Upper lobe of left lung (tissue), 4 donors: ENCODE measurements at regions not wholly inside any gene's neighbourhood (a gene's known extent, or its start where the extent isn't known, plus 50 kb on each side); places are given as distances from the start of the nearest gene placed in this dataset.

Experiments used
- EP300 ChIP-seq, 4 donors: sonication (generic); formaldehyde crosslinking; IDR thresholded peaks; one replicate each; pipeline ENCODE4 v1.5.1; 2017; ENCODE audit warnings: antibody characterized with exemption in 4 of 4, control low read depth in 2 of 4
- POLR2A ChIP-seq, 4 donors: fragments of 450-650 bp; IDR thresholded peaks; one replicate each; pipeline ENCODE4 v1.5.1; 2016 to 2017; ENCODE audit warnings: antibody characterized with exemption in 4 of 4, mild to moderate bottlenecking in 2 of 4
- POLR2AphosphoS5 ChIP-seq, 2 donors: sonication (generic); formaldehyde crosslinking; IDR thresholded peaks; one replicate each; pipeline ENCODE4 v1.5.1; 2017; ENCODE audit warnings: antibody characterized with exemption in 2 of 2
- TF ChIP-seq, protein P1 (sequence below), 6 experiments: fragments of 450-650 bp in 4 of 6; fragments of 200-600 bp in 2 of 6; sonication (generic) in 2 of 6; IDR thresholded peaks; one replicate each; pipeline ENCODE4 v1.5.1; 2016 to 2019; ENCODE audit warnings: antibody characterized with exemption in 6 of 6

DNA sequence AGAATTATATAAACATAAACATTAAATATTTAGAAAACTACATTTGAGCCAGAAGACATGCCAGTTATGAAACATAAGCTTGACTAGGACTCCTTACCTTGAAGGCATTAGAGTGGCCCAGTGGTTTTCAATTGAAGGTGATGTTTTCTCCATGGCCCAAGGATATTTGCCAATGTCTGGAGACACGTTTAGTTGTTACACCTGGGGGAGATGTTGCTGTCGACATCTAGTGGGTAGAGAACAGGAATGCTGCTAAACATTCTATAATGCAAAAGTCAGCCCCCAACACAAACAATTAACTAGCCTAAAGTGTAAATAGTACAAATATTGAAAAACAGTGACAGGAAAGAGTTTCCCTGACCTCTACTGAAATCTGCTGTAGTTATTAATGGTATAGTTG lies 200.9 kb upstream of the HS3ST5 start:
- TF ChIP-seq, protein P1, sequence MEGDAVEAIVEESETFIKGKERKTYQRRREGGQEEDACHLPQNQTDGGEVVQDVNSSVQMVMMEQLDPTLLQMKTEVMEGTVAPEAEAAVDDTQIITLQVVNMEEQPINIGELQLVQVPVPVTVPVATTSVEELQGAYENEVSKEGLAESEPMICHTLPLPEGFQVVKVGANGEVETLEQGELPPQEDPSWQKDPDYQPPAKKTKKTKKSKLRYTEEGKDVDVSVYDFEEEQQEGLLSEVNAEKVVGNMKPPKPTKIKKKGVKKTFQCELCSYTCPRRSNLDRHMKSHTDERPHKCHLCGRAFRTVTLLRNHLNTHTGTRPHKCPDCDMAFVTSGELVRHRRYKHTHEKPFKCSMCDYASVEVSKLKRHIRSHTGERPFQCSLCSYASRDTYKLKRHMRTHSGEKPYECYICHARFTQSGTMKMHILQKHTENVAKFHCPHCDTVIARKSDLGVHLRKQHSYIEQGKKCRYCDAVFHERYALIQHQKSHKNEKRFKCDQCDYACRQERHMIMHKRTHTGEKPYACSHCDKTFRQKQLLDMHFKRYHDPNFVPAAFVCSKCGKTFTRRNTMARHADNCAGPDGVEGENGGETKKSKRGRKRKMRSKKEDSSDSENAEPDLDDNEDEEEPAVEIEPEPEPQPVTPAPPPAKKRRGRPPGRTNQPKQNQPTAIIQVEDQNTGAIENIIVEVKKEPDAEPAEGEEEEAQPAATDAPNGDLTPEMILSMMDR (IDR thresholded peaks at IDR 0.05) = no peak
- no peak for TF ChIP-seq EP300 (IDR thresholded peaks at IDR 0.05)
- TF ChIP-seq POLR2A (IDR thresholded peaks at IDR 0.05) = no peak
- TF ChIP-seq POLR2AphosphoS5 (IDR thresholded peaks at IDR 0.05) = no peak
